Skeletal muscle tissue (tissue), 3 donors: ENCODE measurements at regions not wholly inside any gene's neighbourhood (a gene's known extent, or its start where the extent isn't known, plus 50 kb on each side); places are given as distances from the start of the nearest gene placed in this dataset.

Experiments used
- H3K27ac ChIP-seq: one replicate; pipeline ENCODE4 v1.7.0; 2013; ENCODE audit warnings: mild to moderate bottlenecking, low read depth, low read length, inconsistent platforms
- H3K27me3 ChIP-seq, 3 donors: one replicate each; pipeline ENCODE4 v1.7.0; 2013; ENCODE audit warnings: low read length in 3 of 3; ENCODE audit not compliant: control insufficient read depth in 3 of 3, insufficient read depth in 3 of 3
- H3K36me3 ChIP-seq, 3 donors: one replicate each; pipeline ENCODE4 v1.7.0; 2013; ENCODE audit warnings: low read length in 3 of 3; ENCODE audit not compliant: control insufficient read depth in 3 of 3, insufficient read depth in 3 of 3
- H3K4me1 ChIP-seq, 3 donors: one replicate each; pipeline ENCODE4 v1.7.0; 2013; ENCODE audit warnings: low read length in 3 of 3, mild to moderate bottlenecking in 3 of 3; ENCODE audit not compliant: control insufficient read depth in 3 of 3, insufficient read depth in 3 of 3
- H3K4me3 ChIP-seq, 3 donors: one replicate each; pipeline ENCODE4 v1.7.0; 2013; ENCODE audit warnings: low read length in 3 of 3
- H3K9ac ChIP-seq, 3 donors: one replicate each; pipeline ENCODE4 v1.7.0; 2013; ENCODE audit warnings: low read length in 3 of 3, mild to moderate bottlenecking in 3 of 3, moderate library complexity in 2 of 3, low read depth in 1 of 3
- H3K9me3 ChIP-seq, 3 donors: one replicate each; pipeline ENCODE4 v1.7.0; 2013; ENCODE audit warnings: low read length in 3 of 3; ENCODE audit not compliant: control insufficient read depth in 3 of 3
- donor health status: Osteomylitis.

- H3K9me3 ChIP-seq, result no peaks in the 10 kb centered on the region
- H3K27me3 ChIP-seq, result no peaks in the 10 kb centered on the region
- H3K9ac ChIP-seq, result no peak overlapping the region
- no peak overlapping the region for H3K4me3 ChIP-seq
- peaks cover 9 to 10% (median 9%) of the 10 kb centered on the region in 3 donors for H3K4me1 ChIP-seq
- peak overlapping the region; percentile 60 for H3K27ac ChIP-seq
- no peaks in the 10 kb centered on the region for H3K36me3 ChIP-seq
Measured at GRCh38 chr1:113253590-113253989, 136.7 kb upstream of the MAGI3 start.

- no peak overlapping the region for H3K27ac ChIP-seq
- H3K36me3 ChIP-seq, result no peaks in the 10 kb centered on the region
- no peak overlapping the region for H3K9ac ChIP-seq
- peaks cover 9 to 10% (median 9%) of the 10 kb centered on the region in 3 donors for H3K4me1 ChIP-seq
- no peaks in the 10 kb centered on the region for H3K9me3 ChIP-seq
- no peaks in the 10 kb centered on the region for H3K27me3 ChIP-seq
- no peak overlapping the region for H3K4me3 ChIP-seq
Measured at GRCh38 chr1:113255038-113255719, 135.1 kb upstream of the MAGI3 start.

- H3K27ac ChIP-seq, result no peak overlapping the region
- no peak overlapping the region for H3K9ac ChIP-seq
- no peaks in the 10 kb centered on the region for H3K27me3 ChIP-seq
- H3K9me3 ChIP-seq, result no peaks in the 10 kb centered on the region
- H3K4me3 ChIP-seq, result no peak overlapping the region
- peaks cover 9 to 10% (median 9%) of the 10 kb centered on the region in 3 donors for H3K4me1 ChIP-seq
- H3K36me3 ChIP-seq, result no peaks in the 10 kb centered on the region
Measured at GRCh38 chr1:113255720-113256347, 134.5 kb upstream of the MAGI3 start.

- H3K27ac ChIP-seq, result no peak overlapping the region
- H3K4me3 ChIP-seq, result no peak overlapping the region
- no peaks in the 10 kb centered on the region for H3K27me3 ChIP-seq
- H3K9ac ChIP-seq, result no peak overlapping the region
- H3K9me3 ChIP-seq, result no peaks in the 10 kb centered on the region
- H3K36me3 ChIP-seq, result no peaks in the 10 kb centered on the region
- peaks cover 9 to 10% (median 9%) of the 10 kb centered on the region in 3 donors for H3K4me1 ChIP-seq
Measured at GRCh38 chr1:113256348-113256729, 134.0 kb upstream of the MAGI3 start.

GRCh38 chr1:113259988-113260387 lies 130.3 kb upstream of the MAGI3 start:
- H3K4me3 ChIP-seq, result no peak overlapping the region
- no peak overlapping the region for H3K9ac ChIP-seq
- H3K36me3 ChIP-seq, result no peaks in the 10 kb centered on the region
- no peaks in the 10 kb centered on the region for H3K9me3 ChIP-seq
- H3K27ac ChIP-seq, result no peak overlapping the region
- H3K27me3 ChIP-seq, result no peaks in the 10 kb centered on the region
- H3K4me1 ChIP-seq, result no peaks in the 10 kb centered on the region

GRCh38 chr1:113265196-113265595 lies 125.1 kb upstream of the MAGI3 start:
- Histone ChIP-seq H3K4me1 (no peaks in the 10 kb centered on the region), H3K4me3 (no peak overlapping the region), H3K27me3 (no peaks in the 10 kb centered on the region), H3K36me3 (no peaks in the 10 kb centered on the region), H3K27ac (no peak overlapping the region), H3K9me3 (no peaks in the 10 kb centered on the region), H3K9ac (no peak overlapping the region)

GRCh38 chr1:113266788-113267187 lies 123.5 kb upstream of the MAGI3 start:
- Histone ChIP-seq H3K4me3 (no peak overlapping the region), H3K36me3 (no peaks in the 10 kb centered on the region), H3K9ac (no peak overlapping the region), H3K4me1 (no peaks in the 10 kb centered on the region), H3K27me3 (no peaks in the 10 kb centered on the region), H3K9me3 (no peaks in the 10 kb centered on the region), H3K27ac (no peak overlapping the region)

GRCh38 chr1:113269168-113269963 lies 120.9 kb upstream of the MAGI3 start:
- Histone ChIP-seq H3K9me3 (no peaks in the 10 kb centered on the region), H3K27me3 (peaks cover 0 to 3% (median 3%) of the 10 kb centered on the region in 3 donors), H3K4me1 (no peaks in the 10 kb centered on the region), H3K27ac (no peak overlapping the region), H3K4me3 (no peak overlapping the region), H3K9ac (no peak overlapping the region), H3K36me3 (no peaks in the 10 kb centered on the region)

- Histone ChIP-seq H3K36me3 (no peaks in the 10 kb centered on the region), H3K9ac (no peak overlapping the region), H3K27ac (no peak overlapping the region), H3K4me1 (no peaks in the 10 kb centered on the region), H3K27me3 (peaks cover 0 to 3% (median 3%) of the 10 kb centered on the region in 3 donors), H3K4me3 (no peak overlapping the region), H3K9me3 (no peaks in the 10 kb centered on the region)
Measured at GRCh38 chr1:113271039-113271438, 119.3 kb upstream of the MAGI3 start.

GRCh38 chr1:113275083-113275482 lies 115.2 kb upstream of the MAGI3 start:
- Histone ChIP-seq H3K36me3 (no peaks in the 10 kb centered on the region), H3K9me3 (no peaks in the 10 kb centered on the region), H3K4me1 (no peaks in the 10 kb centered on the region), H3K9ac (no peak overlapping the region), H3K27me3 (peaks cover 0 to 3% (median 3%) of the 10 kb centered on the region in 3 donors), H3K4me3 (no peak overlapping the region), H3K27ac (no peak overlapping the region)
